IMR-90 (cell line): ENCODE measurements at regions not wholly inside any gene's neighbourhood (a gene's known extent, or its start where the extent isn't known, plus 50 kb on each side); places are given as distances from the start of the nearest gene placed in this dataset.

Experiments
- ATAC-seq: fragments of 200-7000 bp; cut with Tn5 transposase; 2 replicates; pipeline ENCODE4 v1.9.1; 2020; ENCODE audit warnings: low read depth, mild to moderate bottlenecking, moderate library complexity
- BruUV-seq: library from RNA; stranded (reverse); fragments of 400-500 nt; replicated peaks from 2 replicates; lab custom pipeline; 2021; lab: Mats Ljungman, UMichigan
- CTCF ChIA-PET: fragments of 300-600 bp; formaldehyde crosslinking; extraction: SDS; loops from one replicate; lab custom pipeline; 2021; ENCODE audit warnings: antibody characterized with exemption; lab: Yijun Ruan, JAX
- POLR2A ChIA-PET: fragments of 300-600 bp; sonication (Branson Sonifier 250); formaldehyde crosslinking; loops from one replicate; lab custom pipeline; 2022; ENCODE audit warnings: antibody characterized with exemption; ENCODE audit not compliant: unreplicated experiment; lab: Charles Lee
- DNase-seq: peaks from one replicate; pipeline ENCODE4 v3.0.0; 2013
- H2AFZ ChIP-seq: replicated peaks from 2 replicates; pipeline ENCODE3; 2013; ENCODE audit warnings: low read length, mild to moderate bottlenecking; ENCODE audit not compliant: poor library complexity
- H2AK5ac ChIP-seq: 2 replicates; pipeline ENCODE4 v1.6.1; 2013; ENCODE audit warnings: low read depth, low read length, inconsistent platforms
- H2AK9ac ChIP-seq: replicated peaks from 2 replicates; pipeline ENCODE3; 2013; ENCODE audit warnings: mild to moderate bottlenecking, low read depth, low read length, moderate library complexity; ENCODE audit not compliant: poor library complexity
- H2BK120ac ChIP-seq: 2 replicates; pipeline ENCODE4 v1.6.1; 2013; ENCODE audit warnings: low read depth, low read length, inconsistent platforms
- H2BK15ac ChIP-seq: 3 replicates; pipeline ENCODE4 v1.6.1; 2013; ENCODE audit warnings: low read depth, low read length, inconsistent platforms
- H2BK20ac ChIP-seq: 2 replicates; pipeline ENCODE4 v1.6.1; 2013; ENCODE audit warnings: low read depth, mild to moderate bottlenecking, inconsistent platforms, low read length, moderate library complexity
- H2BK5ac ChIP-seq: 2 replicates; pipeline ENCODE4 v1.6.1; 2013; ENCODE audit warnings: mild to moderate bottlenecking, low read depth, low read length, inconsistent platforms; ENCODE audit not compliant: poor library complexity, severe bottlenecking
- H3K14ac ChIP-seq: replicated peaks from 2 replicates; pipeline ENCODE4 v1.6.1; 2013; ENCODE audit warnings: low read depth, low read length, inconsistent platforms
- H3K18ac ChIP-seq: 2 replicates; pipeline ENCODE4 v1.6.1; 2013; ENCODE audit warnings: low read depth, low read length, control low read depth
- H3K23ac ChIP-seq: 2 replicates; pipeline ENCODE4 v1.6.1; 2013; ENCODE audit warnings: low read depth, low read length, inconsistent platforms
- H3K27ac ChIP-seq: 2 replicates; pipeline ENCODE4 v1.5.1; 2013; ENCODE audit warnings: mild to moderate bottlenecking, control low read depth, low read length; ENCODE audit not compliant: insufficient read depth
- H3K27me3 ChIP-seq: 2 replicates; pipeline ENCODE4 v1.6.1; 2013; ENCODE audit warnings: low read length; ENCODE audit not compliant: control insufficient read depth, insufficient read depth
- H3K36me3 ChIP-seq: 2 replicates; pipeline ENCODE4 v1.6.1; 2013; ENCODE audit warnings: low read length, mixed read lengths; ENCODE audit not compliant: control insufficient read depth, insufficient read depth
- H3K4ac ChIP-seq: 2 replicates; pipeline ENCODE4 v1.6.1; 2013; ENCODE audit warnings: low read depth, low read length, inconsistent platforms
- H3K4me1 ChIP-seq: 2 replicates; pipeline ENCODE4 v1.6.1; 2013; ENCODE audit warnings: low read length, mixed read lengths; ENCODE audit not compliant: control insufficient read depth, insufficient read depth
- H3K4me2 ChIP-seq: 2 replicates; pipeline ENCODE4 v1.6.1; 2013; ENCODE audit warnings: low read depth, mild to moderate bottlenecking, control low read depth, low read length, moderate library complexity
- H3K4me3 ChIP-seq: 2 replicates; pipeline ENCODE4 v1.5.1; 2013; ENCODE audit warnings: low read depth, mild to moderate bottlenecking, control low read depth, low read length, moderate library complexity; ENCODE audit not compliant: insufficient read depth
- H3K56ac ChIP-seq: 2 replicates; pipeline ENCODE4 v1.6.1; 2013; ENCODE audit warnings: low read length, inconsistent platforms; ENCODE audit not compliant: insufficient read depth; ENCODE audit errors: extremely low read depth
- H3K79me1 ChIP-seq, 2 experiments: 2 replicates each; pipeline ENCODE4 v1.6.1; 2013; ENCODE audit warnings: low read length in 2 of 2, inconsistent platforms in 1 of 2, low read depth in 1 of 2
- H3K9ac ChIP-seq: 2 replicates; pipeline ENCODE4 v1.6.1; 2013; ENCODE audit warnings: low read depth, low read length, control low read depth
- H3K9me1 ChIP-seq: 2 replicates; pipeline ENCODE4 v1.6.1; 2013; ENCODE audit warnings: low read length, inconsistent platforms; ENCODE audit not compliant: insufficient read depth
- H3K9me3 ChIP-seq: 2 replicates; pipeline ENCODE4 v1.6.1; 2013; ENCODE audit warnings: low read length; ENCODE audit not compliant: control insufficient read depth, insufficient read depth
- H4K20me1 ChIP-seq: 2 replicates; pipeline ENCODE4 v1.6.1; 2013; ENCODE audit warnings: low read length, inconsistent platforms; ENCODE audit not compliant: insufficient read depth
- H4K5ac ChIP-seq: 2 replicates; pipeline ENCODE4 v1.6.1; 2013; ENCODE audit warnings: mild to moderate bottlenecking, low read depth, low read length, control low read depth
- H4K8ac ChIP-seq, 2 experiments: 2 replicates each; pipeline ENCODE4 v1.6.1; 2013; ENCODE audit warnings: low read depth in 2 of 2, low read length in 2 of 2, control low read depth in 1 of 2, inconsistent platforms in 1 of 2
- H4K91ac ChIP-seq: 2 replicates; pipeline ENCODE4 v1.6.1; 2013; ENCODE audit warnings: low read depth, low read length, inconsistent platforms; ENCODE audit not compliant: insufficient read depth
- CEBPB ChIP-seq: IDR thresholded peaks from 2 replicates; pipeline ENCODE4 v1.6.1; 2012; ENCODE audit warnings: low read depth, low read length, improper control_type of control experiment
- CTCF ChIP-seq: conservative IDR thresholded peaks from 2 replicates; pipeline ENCODE4 v1.5.1; 2012; ENCODE audit warnings: mild to moderate bottlenecking, low read depth, low read length, improper control_type of control experiment
- MAFK ChIP-seq: IDR thresholded peaks from 2 replicates; pipeline ENCODE4 v1.6.1; 2012; ENCODE audit warnings: low read depth, low read length, improper control_type of control experiment
- MAZ ChIP-seq: IDR thresholded peaks from 2 replicates; pipeline ENCODE4 v1.6.1; 2012; ENCODE audit warnings: low read depth, mild to moderate bottlenecking, low read length, improper control_type of control experiment, moderate library complexity, borderline replicate concordance
- WGBS, 2 experiments: methylation state at CpG; one replicate each; pipeline versions ENCODE4 v1.1.5 to v1.1.7; 2013; ENCODE audit warnings: missing lambda C conversion rate in 2 of 2; ENCODE audit not compliant: insufficient read length in 1 of 2; ENCODE audit errors: extremely low coverage in 2 of 2; 5-methylcytosine and 5-hydroxymethylcytosine counted together
- dilution Hi-C: fragments of 300-500 bp; cut with HindIII; formaldehyde crosslinking; loops from one replicate; pipeline ENCODE4 v1.14.3; 2018; ENCODE audit warnings: low sequenced_read_pairs; ENCODE audit not compliant: unreplicated experiment
- in situ Hi-C: fragments of 300-500 bp; cut with MboI; formaldehyde crosslinking; loops from 3 replicates; pipeline ENCODE4 v1.14.3; 2019; ENCODE audit warnings: low sequenced_read_pairs, inconsistent platforms, mixed read lengths
- intact Hi-C: fragments of 100-400 bp; cut with micrococcal nuclease; formaldehyde crosslinking; loops from 2 replicates; pipeline ENCODE4 v1.10.0; 2022

- H3K4me3 ChIP-seq, result no peak overlapping the region
- H3K18ac ChIP-seq, result no peak overlapping the region
- H4K5ac ChIP-seq, result no peak overlapping the region
- H3K27ac ChIP-seq, result no peak overlapping the region
- no peak overlapping the region for H4K91ac ChIP-seq
- H2AK5ac ChIP-seq, result no peak overlapping the region
- H3K9me1 ChIP-seq, result no peaks in the 10 kb centered on the region
- dilution Hi-C loops, result no loop called here
- no peak overlapping the region for H2BK20ac ChIP-seq
- in situ Hi-C loops, result no loop called here
- DNase-seq (no peak), ATAC-seq (no peak)
- H4K8ac ChIP-seq, result no peak overlapping the region
- H2BK120ac ChIP-seq, result no peak overlapping the region
- intact Hi-C loops, result no loop called here
- no peak overlapping the region for H3K4ac ChIP-seq
- H3K9ac ChIP-seq, result no peak overlapping the region
- H2BK15ac ChIP-seq, result no peak overlapping the region
- no peaks in the 10 kb centered on the region for H4K20me1 ChIP-seq
- no peak overlapping the region for H3K14ac ChIP-seq
- no peaks in the 10 kb centered on the region for H3K36me3 ChIP-seq
- H3K9me3 ChIP-seq, result no peaks in the 10 kb centered on the region
- no peak overlapping the region for H2AFZ ChIP-seq
- no peak overlapping the region for H3K23ac ChIP-seq
- no peak overlapping the region for H2AK9ac ChIP-seq
- no peaks in the 10 kb centered on the region for H3K4me1 ChIP-seq
- no CpG with 5 or more reads among the region's 1 CpG for WGBS, 2 experiments
- no peaks in the 10 kb centered on the region for H3K27me3 ChIP-seq
- no TSS peak for BruUV-seq
- no peaks in the 10 kb centered on the region for H3K79me1 ChIP-seq
- H2BK5ac ChIP-seq, result no peak overlapping the region
- H3K56ac ChIP-seq, result no peak overlapping the region
- H3K4me2 ChIP-seq, result no peak overlapping the region
- ChIA-PET POLR2A (no interaction called here), CTCF (no interaction called here)
- TF ChIP-seq MAFK (peak; percentile 21; the same call in 1 of the 2 replicates), CTCF (no peak), MAZ (no peak), CEBPB (no peak)
Observed at GRCh38 chr6:66057034-66057433, 350.0 kb upstream of the EYS start.
